ENCODE measurements at regions not wholly inside any gene's neighbourhood (a gene's known extent, or its start where the extent isn't known, plus 50 kb on each side); places are given as distances from the start of the nearest gene placed in this dataset.

- no peak for DNase-seq
These were observed 164.5 kb upstream of the BTBD3 start for GRCh38 chr20:11753155-11753554.

- DNase-seq = no peak
These were observed 163.2 kb upstream of the BTBD3 start for GRCh38 chr20:11754451-11754850.

- no peak for DNase-seq
These were observed 162.4 kb upstream of the BTBD3 start for GRCh38 chr20:11755071-11755841.

- no peak for DNase-seq
These were observed 156.2 kb upstream of the BTBD3 start for GRCh38 chr20:11761497-11761896.

GRCh38 chr20:11766961-11767360 lies 150.7 kb upstream of the BTBD3 start:
- DNase-seq = no peak

- no peak for DNase-seq
These were observed 147.9 kb upstream of the BTBD3 start for GRCh38 chr20:11769825-11770224.

GRCh38 chr20:11772226-11772730 lies 145.4 kb upstream of the BTBD3 start:
- DNase-seq = no peak

GRCh38 chr20:11776687-11777086 lies 141.0 kb upstream of the BTBD3 start:
- no peak for DNase-seq

- no peak for DNase-seq
These were observed 140.1 kb upstream of the BTBD3 start for GRCh38 chr20:11777387-11778205.

GRCh38 chr20:11778206-11778570 lies 139.5 kb upstream of the BTBD3 start:
- no peak for DNase-seq

- no peak for DNase-seq
These were observed 136.8 kb upstream of the BTBD3 start for GRCh38 chr20:11780765-11781369.

- DNase-seq = no peak
These were observed 134.4 kb upstream of the BTBD3 start for GRCh38 chr20:11783102-11783850.

- DNase-seq = no peak
These were observed 131.7 kb upstream of the BTBD3 start for GRCh38 chr20:11785885-11786507.

- DNase-seq = no peak
These were observed 127.6 kb upstream of the BTBD3 start for GRCh38 chr20:11790046-11790445.

- no peak for DNase-seq
These were observed 126.4 kb upstream of the BTBD3 start for GRCh38 chr20:11791316-11791715.

GRCh38 chr20:11791835-11792567 lies 125.7 kb upstream of the BTBD3 start:
- no peak for DNase-seq

GRCh38 chr20:11792568-11792953 lies 125.1 kb upstream of the BTBD3 start:
- DNase-seq = no peak

GRCh38 chr20:11794525-11794924 lies 123.2 kb upstream of the BTBD3 start:
- no peak for DNase-seq

GRCh38 chr20:11795071-11795615 lies 122.5 kb upstream of the BTBD3 start:
- DNase-seq = no peak

GRCh38 chr20:11796026-11796425 lies 121.7 kb upstream of the BTBD3 start:
- DNase-seq = no peak

GRCh38 chr20:11797156-11797555 lies 120.5 kb upstream of the BTBD3 start:
- no peak for DNase-seq
